ENCODE measurements at regions not wholly inside any gene's neighbourhood (a gene's known extent, or its start where the extent isn't known, plus 50 kb on each side); places are given as distances from the start of the nearest gene placed in this dataset.

GRCh38 chr6:870096-870495 lies 177.2 kb upstream of the EXOC2 start:
- H3K9me3 Mint-ChIP-seq (ENCODE audit: low read depth, unreplicated experiment): no peaks in the 10 kb centered on the region
- H3K27ac Mint-ChIP-seq (ENCODE audit: unreplicated experiment): no peak overlapping the region
- no peaks in the 10 kb centered on the region for H3K36me3 Mint-ChIP-seq (ENCODE audit: insufficient read depth, unreplicated experiment)
- H3K4me3 Mint-ChIP-seq (ENCODE audit: low read depth, unreplicated experiment): no peak overlapping the region
- CTCF ChIA-PET: no interaction called here
- no peak for TF ChIP-seq CTCF (IDR thresholded peaks at IDR 0.05; ENCODE audit: unreplicated experiment)
- no peaks in the 10 kb centered on the region for H3K4me1 Mint-ChIP-seq (ENCODE audit: low read depth, unreplicated experiment)
- no peaks in the 10 kb centered on the region for H3K27me3 Mint-ChIP-seq (ENCODE audit: unreplicated experiment)
- intact Hi-C loops (cut with micrococcal nuclease; ENCODE audit: unreplicated experiment): no loop called here
- BruUV-seq (replicated peaks): no TSS peak
- DNase-seq: no peak

GRCh38 chr6:868201-868600 lies 175.3 kb upstream of the EXOC2 start:
- TF ChIP-seq CTCF (IDR thresholded peaks at IDR 0.05; ENCODE audit: unreplicated experiment): no peak
- Mint-ChIP-seq H3K9me3 (ENCODE audit: low read depth, unreplicated experiment) (no peaks in the 10 kb centered on the region), H3K4me3 (ENCODE audit: low read depth, unreplicated experiment) (no peak overlapping the region), H3K27ac (ENCODE audit: unreplicated experiment) (no peak overlapping the region), H3K36me3 (ENCODE audit: insufficient read depth, unreplicated experiment) (no peaks in the 10 kb centered on the region), H3K4me1 (ENCODE audit: low read depth, unreplicated experiment) (no peaks in the 10 kb centered on the region), H3K27me3 (ENCODE audit: unreplicated experiment) (no peaks in the 10 kb centered on the region)
- intact Hi-C loops (cut with micrococcal nuclease; ENCODE audit: unreplicated experiment): no loop called here
- no TSS peak for BruUV-seq (replicated peaks)
- no peak for DNase-seq
- CTCF ChIA-PET: no interaction called here

- H3K4me3 Mint-ChIP-seq (ENCODE audit: low read depth, unreplicated experiment): no peak overlapping the region
- CTCF ChIA-PET: no interaction called here
- TF ChIP-seq CTCF (IDR thresholded peaks at IDR 0.05; ENCODE audit: unreplicated experiment): no peak
These were observed 174.4 kb upstream of the EXOC2 start for GRCh38 chr6:867378-867777.

DNA sequence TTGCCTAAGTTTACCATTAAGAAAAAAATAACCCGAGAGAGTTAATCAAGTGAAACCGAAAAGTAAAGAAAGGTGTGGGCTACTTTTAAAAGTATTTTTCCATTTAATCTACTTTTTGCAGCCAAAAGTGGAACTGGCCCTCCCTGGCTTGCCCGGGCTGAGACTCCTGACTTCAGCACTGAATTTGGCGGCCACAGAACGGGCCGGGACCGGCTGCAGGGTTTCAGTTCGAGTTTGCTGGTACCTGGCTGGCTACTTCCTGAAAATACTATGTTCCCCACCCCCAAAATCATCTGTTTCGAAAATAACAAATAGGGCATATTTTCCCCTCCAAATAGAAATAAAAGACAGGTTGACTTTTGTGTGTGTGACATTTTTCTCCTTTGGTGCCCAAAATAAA lies 173.4 kb upstream of the EXOC2 start:
- no peak overlapping the region for H3K27ac Mint-ChIP-seq (ENCODE audit: unreplicated experiment)
- H3K9me3 Mint-ChIP-seq (ENCODE audit: low read depth, unreplicated experiment): no peaks in the 10 kb centered on the region
- intact Hi-C loops (cut with micrococcal nuclease; ENCODE audit: unreplicated experiment): no loop called here
- BruUV-seq (replicated peaks): no TSS peak
- DNase-seq: no peak
- CTCF ChIA-PET: no interaction called here
- no peaks in the 10 kb centered on the region for H3K27me3 Mint-ChIP-seq (ENCODE audit: unreplicated experiment)
- no peaks in the 10 kb centered on the region for H3K4me1 Mint-ChIP-seq (ENCODE audit: low read depth, unreplicated experiment)
- TF ChIP-seq CTCF (IDR thresholded peaks at IDR 0.05; ENCODE audit: unreplicated experiment): no peak
- H3K4me3 Mint-ChIP-seq (ENCODE audit: low read depth, unreplicated experiment): no peak overlapping the region
- no peaks in the 10 kb centered on the region for H3K36me3 Mint-ChIP-seq (ENCODE audit: insufficient read depth, unreplicated experiment)

More at GRCh38 chr6:867378-867777, 174.4 kb upstream of the EXOC2 start:
- intact Hi-C loops (cut with micrococcal nuclease; ENCODE audit: unreplicated experiment): no loop called here
- H3K4me1 Mint-ChIP-seq (ENCODE audit: low read depth, unreplicated experiment): no peaks in the 10 kb centered on the region
- no peaks in the 10 kb centered on the region for H3K9me3 Mint-ChIP-seq (ENCODE audit: low read depth, unreplicated experiment)
- no peaks in the 10 kb centered on the region for H3K27me3 Mint-ChIP-seq (ENCODE audit: unreplicated experiment)
- H3K36me3 Mint-ChIP-seq (ENCODE audit: insufficient read depth, unreplicated experiment): no peaks in the 10 kb centered on the region
- no peak overlapping the region for H3K27ac Mint-ChIP-seq (ENCODE audit: unreplicated experiment)
- no TSS peak for BruUV-seq (replicated peaks)
- DNase-seq: no peak

GRCh38 chr6:865846-866245 lies 172.9 kb upstream of the EXOC2 start:
- no TSS peak for BruUV-seq (replicated peaks)
- no peaks in the 10 kb centered on the region for H3K9me3 Mint-ChIP-seq (ENCODE audit: low read depth, unreplicated experiment)
- H3K4me3 Mint-ChIP-seq (ENCODE audit: low read depth, unreplicated experiment): no peak overlapping the region
- no peak for DNase-seq
- no peaks in the 10 kb centered on the region for H3K4me1 Mint-ChIP-seq (ENCODE audit: low read depth, unreplicated experiment)
- H3K36me3 Mint-ChIP-seq (ENCODE audit: insufficient read depth, unreplicated experiment): no peaks in the 10 kb centered on the region
- CTCF ChIA-PET: no interaction called here
- H3K27me3 Mint-ChIP-seq (ENCODE audit: unreplicated experiment): no peaks in the 10 kb centered on the region
- no peak overlapping the region for H3K27ac Mint-ChIP-seq (ENCODE audit: unreplicated experiment)
- no peak for TF ChIP-seq CTCF (IDR thresholded peaks at IDR 0.05; ENCODE audit: unreplicated experiment)
- intact Hi-C loops (cut with micrococcal nuclease; ENCODE audit: unreplicated experiment): no loop called here
